HG02678 (cell line): ENCODE measurements at regions not wholly inside any gene's neighbourhood (a gene's known extent, or its start where the extent isn't known, plus 50 kb on each side); places are given as distances from the start of the nearest gene placed in this dataset.
"Not testable (repeated sequence)": the region's sequence is repeated elsewhere in the genome, so short reads cannot be mapped to it uniquely, and the experiment has no call there.

Experiments used
- ATAC-seq: cut with Tn5 transposase; IDR thresholded peaks from one replicate; pipeline ENCODE4 v1.9.1; 2021; ENCODE audit warnings: mild to moderate bottlenecking, moderate library complexity; ENCODE audit not compliant: unreplicated experiment

DNA sequence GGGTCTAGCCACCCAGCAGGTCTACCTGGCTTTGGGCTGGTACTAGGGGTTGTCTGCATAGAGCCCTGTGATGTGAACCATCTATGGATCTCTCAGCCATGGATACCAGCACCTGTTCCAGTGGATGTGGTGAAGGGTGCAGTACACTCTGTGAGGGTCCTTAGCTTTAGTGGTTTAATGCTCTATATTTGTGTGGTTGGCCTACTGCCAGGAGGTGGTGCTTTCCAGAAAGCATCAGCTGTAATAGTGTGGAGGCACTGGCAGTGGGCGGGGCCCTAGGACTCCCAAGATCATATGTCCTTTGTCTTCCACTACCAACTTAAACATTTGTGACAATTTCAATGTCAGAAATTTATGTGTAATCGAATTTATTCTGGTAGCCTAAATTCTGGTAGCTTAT, 1065.1 kb downstream of the RPIA start:
- ATAC-seq, result not testable (repeated sequence)

DNA sequence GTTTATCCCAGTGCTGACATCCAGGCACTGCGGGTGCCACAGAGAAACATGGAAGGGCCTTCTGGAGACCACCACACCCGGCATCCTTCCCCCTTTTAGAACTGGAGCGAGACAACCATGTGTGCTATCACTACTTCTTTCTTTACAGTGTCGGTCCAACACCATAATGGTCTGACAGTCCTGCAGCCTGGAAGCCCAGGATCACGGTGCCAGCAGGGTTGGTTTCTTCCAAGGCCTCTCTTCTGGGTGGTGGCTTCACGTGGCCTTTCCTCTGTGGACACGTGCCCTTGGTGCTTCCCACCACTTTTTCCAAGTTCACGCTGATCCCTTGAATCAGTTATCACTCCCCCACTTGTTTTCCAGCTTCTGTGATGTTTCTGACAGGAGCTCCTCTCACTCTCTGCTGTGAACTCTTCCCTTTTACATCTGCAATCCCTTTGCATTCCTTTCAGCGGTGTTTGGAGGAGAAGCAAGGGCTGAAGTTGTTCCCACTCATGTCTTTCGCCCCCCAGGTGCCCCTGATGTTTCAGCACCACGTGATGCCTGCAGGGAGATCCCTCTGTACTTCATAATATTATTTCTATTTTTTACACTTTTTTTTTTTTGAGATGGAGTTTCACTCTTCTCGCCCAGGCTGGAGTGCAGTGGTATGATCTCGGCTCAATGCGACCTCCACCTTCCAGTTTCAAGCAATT, 1067.0 kb downstream of the RPIA start:
- ATAC-seq, result not testable (repeated sequence)

DNA sequence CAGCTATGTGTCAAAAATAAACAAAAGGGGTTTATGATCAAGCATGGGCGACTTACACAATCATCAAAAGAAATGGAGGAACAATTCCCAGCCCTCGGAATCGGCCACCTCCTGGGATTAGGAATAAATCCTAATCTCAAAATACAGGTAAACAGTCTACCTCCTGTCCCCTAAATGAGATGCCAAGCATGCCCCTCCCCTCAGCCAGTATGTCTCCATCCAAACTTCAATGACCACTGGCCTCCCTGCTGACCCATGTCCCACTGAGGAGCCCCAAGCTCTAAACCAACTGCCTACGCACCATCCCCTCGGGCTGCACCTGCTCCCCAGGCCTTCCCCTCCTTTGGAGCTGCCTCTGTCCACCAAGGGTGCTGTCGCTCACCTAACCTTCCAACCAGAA, 1069.3 kb downstream of the RPIA start:
- not testable (repeated sequence) for ATAC-seq

DNA sequence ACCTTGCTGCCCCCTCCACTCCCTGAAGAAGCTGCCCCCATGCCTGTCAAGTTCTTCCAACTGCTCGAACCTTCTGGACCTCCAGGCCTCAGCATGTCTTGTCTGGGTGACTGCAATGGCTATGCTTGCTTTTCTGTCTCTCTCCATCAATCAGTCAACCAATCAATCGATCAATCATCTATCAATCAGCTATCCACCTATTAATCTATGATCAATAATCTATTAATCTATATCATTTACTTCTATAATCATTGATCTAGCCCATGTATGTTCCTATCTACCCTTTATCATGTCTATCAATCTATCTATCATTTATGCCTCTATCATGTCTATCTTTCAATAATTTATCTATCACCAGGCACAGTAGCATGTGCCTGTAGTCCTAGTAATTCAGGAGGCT, 1069.7 kb downstream of the RPIA start:
- ATAC-seq, result not testable (repeated sequence)

DNA sequence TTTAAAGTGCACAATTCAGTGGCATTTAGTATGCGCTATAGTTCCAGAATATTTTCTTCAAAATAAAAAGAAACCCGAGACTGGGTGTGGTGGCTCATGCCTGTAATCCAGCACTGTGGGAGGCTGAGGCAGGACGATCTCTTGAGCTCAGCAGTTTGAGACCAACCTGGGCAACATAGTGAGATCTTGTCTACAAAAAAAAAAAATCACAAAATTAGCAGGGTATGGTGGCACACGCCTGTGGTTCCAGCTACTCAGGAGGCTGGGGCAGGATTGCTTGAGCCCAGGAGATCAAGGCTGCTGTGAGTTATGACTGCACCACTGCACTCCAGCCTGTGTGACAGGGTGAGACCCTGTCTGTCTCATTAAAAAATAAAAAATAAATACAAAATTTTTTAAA, 1070.4 kb downstream of the RPIA start:
- not testable (repeated sequence) for ATAC-seq

DNA sequence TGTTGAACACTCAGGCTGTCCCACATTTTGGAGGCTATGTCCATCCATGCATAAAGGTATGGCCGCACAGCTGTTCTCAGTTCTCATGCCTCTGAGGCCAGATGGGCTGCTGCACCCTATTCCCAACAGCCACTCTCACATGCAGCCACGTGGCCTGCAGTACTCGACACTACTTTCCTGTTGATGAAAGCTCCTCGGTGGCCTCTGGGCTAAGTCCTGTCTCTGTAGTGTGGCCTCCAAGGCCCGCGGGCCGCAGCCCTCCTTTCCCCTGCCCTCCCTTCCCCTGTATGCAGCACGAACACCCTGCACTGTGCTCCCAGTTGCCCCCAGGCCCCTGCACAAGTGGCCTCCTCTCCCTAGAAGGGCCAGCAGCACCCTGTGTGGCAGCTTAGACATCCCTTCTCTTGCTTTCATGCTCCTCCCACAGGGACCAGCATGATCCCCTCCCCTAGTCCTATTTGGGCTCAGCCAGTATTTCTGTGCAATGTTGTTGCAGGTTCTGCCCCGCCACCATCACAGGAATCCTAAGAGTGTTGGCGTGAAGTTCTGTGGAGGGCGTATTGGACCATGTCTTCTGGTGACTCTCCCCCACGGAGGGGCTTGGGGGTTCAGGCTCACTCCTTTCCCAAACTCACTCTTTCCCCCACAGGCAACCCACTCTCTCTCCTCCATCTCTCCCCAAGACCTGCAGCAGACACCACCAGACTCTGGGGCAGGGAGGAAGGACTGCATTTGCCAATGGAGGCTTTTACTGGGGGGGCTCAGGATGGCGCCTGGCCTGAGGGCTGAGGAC, 1071.2 kb downstream of the RPIA start:
- ATAC-seq, result not testable (repeated sequence)

DNA sequence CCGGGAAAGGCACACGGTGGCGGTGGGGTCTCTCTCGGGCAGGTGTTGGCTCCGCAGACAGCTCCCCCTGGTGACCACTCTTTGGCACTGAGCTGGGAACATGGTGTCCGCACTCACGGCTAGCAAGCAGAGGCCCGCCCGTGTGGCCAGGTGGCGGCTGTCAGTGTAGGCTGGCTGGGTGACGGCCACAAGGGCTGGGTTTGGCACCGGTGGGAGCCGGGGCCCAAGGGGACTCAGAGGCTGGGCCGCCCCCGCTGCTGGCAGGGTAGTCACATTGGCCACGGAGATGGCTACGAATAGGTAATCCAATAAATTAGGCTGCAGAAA, 1071.7 kb downstream of the RPIA start:
- ATAC-seq, result no peak

DNA sequence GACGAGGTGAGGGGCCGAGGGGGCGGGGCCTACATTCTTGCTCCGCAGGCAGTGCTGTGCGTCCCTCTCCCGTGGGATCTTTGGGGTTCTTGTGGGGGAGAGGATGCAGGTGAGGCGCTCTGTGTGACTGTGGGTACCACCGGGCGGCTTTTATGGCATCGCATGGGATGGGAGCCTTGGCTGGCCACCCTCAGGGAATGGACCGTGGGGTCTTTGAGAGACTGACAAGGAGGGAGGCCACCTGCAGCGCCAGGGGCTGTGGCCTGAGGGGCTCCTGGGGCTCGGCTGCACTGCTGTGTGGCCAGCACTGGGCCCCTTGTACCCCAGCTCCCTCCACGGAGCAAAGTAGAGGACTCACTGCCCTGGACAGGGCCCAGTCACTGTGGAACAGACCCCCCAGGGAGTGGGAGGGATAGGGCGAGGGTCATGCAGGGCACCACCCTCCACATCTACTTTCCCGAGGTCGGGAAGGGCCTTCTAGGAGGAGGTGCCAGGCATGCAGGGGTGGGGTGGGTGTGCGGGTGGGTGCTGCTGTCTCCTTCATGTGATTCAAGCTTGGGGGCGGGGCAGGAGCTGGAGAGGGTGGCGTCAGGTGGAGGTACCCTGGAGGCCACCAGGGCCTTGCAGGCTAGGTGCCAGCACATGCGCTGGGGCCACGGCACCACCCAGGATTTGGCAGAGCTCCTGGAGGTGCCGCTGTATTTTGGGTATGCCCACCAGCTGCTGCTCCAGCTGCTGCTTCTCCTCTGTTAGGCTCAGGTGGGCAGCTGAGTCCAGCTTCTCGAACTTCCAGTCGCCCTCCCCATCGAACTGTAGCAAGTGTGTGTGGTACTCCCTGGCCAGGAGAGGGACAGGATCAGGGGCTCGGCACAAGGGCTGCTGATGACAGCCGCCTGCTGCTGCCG, 1072.4 kb downstream of the RPIA start:
- no peak for ATAC-seq

DNA sequence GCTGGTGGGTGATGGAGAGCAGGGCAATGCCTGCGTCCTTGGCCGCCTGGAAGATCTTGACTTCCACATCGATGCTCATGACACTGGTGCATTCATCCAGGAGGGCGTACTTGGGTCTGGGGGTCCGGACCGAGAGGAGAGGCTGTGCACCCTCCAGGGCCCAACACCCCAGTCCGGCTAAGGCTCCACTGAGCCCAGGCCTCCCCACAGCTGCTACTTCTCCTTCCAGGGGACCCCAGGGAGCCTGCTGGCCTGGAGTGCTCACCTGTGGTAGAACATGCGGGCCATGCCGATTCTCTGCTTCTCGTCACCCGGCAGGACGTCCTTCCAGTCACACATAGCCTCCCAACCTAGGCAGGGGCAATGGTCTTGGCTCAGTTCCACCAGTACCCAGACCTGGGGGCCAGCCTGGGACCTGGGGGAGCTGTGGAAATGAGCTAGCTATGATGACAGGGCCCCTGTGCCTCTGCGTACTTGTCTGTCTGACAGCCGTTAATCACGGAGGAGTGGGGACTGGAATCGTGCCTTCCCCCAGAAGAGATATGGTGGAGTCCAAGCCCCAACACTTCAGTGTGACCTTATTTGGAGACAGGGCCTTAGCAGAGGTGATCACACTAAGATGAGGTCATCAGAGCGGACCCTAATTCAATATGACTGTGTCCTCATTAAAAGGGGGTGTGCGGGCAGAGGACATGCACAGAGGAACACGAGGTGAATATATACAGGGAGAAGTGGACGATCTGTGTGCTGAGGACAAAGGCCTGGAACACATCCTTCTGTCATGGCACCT, 1073.3 kb downstream of the RPIA start:
- not testable (repeated sequence) for ATAC-seq

DNA sequence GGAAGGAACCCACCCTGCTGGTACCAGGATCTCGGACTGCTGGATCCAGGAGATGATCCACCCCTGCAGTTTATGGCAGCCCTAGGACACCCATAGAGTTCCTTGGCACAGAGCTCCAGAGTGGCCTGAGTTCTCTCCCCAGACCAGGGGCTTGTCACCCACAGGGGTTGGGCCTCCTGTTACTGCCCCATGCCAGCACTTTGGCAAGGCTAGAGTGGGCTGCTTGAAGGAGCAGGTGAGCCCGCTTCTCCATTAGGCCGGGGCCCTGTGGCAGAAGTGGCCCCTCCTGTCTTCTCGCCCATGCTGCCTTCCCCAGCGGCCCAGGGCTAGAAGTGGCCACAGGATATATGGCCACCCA, 1073.9 kb downstream of the RPIA start:
- not testable (repeated sequence) for ATAC-seq

DNA sequence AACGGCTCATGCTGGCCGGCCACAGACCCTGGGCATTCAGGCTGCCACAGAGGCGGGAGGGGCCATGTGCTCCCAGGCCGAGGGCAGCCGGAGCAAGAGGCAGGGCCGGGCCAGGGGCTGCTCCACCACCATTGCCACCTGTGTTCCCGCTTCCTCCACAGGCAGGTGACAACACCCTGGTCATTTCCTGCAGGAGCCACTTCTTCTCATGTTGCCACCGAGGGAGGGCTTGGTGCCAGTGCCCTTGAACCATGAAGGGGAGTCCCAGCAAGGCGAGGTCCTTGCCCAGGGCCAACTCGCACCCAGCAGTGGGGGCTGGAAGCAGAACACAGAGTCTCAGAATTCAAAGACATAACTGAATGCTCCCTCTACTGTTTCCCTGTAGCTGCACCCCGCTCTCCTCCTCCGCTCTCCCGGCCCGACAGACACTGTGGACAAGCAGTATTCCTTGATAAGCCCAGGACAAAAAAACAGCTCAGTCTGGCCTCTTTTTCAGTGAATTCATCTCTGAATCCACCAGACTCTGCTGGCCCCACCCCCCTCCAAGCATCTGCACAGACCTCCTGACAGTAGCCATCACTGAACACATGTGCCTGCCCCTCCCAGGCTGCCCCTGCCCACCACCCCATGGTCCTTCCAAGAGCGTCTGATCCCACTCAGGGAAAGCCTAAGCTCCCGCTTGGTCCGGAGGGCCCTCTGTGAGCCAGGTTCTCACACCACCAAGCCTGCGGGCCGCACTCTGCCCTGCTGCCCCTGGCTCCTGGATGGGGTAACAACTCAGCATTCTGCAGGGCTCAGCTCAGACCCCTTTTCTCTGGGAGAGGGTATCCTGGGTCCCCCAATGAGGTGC, 1074.9 kb downstream of the RPIA start:
- ATAC-seq, result not testable (repeated sequence)

DNA sequence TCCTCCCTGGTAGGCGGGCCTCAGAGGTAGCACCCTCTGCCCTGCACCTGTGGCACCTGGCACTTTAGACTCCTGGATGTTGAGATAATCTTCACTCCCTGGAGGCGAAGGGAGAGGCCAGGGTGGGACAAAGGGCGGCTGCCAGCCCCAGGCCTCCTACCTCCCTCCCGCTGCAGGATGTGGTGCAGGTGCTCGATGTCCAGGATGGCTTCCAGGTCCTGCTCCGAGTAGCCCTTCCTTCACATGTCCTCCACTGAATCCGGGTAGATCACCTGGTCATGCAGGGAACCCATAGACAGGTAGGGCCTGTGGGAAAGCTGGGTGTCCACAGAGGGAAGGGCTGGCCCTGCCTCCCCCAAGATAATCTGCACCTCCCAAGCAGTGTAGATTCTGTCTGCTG, 1075.6 kb downstream of the RPIA start:
- ATAC-seq, result not testable (repeated sequence)

DNA sequence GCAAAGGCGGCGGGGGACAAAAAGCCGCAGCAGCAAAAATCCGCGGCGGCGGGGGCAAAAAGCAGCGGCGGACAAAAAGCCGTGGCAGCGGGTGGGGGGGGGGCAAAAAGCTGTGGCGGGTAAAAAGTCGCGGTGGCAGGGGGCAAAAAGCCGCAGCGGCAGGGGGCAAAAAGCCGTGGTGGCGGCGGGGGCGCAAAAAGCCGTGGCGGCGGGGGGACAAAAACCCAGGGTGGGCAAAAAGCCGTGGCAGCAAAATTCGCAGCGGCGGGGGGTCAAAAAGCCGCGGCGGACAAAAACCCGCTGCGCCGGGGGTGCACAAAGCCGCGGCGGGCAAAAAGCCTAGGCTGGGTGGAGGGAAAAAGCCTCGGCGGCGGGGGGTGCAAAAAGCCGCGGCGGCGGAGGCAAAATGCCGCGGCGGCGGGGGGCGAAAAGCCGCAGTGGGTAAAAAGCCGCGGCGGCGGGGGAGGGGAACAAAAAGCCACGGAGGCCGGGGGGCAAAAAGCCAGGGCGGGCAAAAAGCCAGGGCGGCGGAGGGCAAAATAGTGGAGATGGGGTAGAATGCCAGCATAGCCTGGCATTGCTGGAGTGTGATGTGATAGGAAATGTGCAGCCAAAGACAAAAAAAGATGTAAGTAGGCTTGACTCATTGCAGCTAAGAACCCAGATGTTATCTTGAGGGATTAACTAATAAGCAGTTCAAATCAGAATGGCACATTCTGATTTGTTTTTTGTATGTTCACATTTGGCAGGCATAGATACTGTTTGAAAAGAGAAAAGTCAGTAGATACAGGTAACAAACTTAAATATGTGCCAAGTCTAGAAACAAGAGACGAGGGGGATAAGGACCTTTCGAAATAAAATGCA, 1076.3 kb downstream of the RPIA start:
- ATAC-seq, result no peak

DNA sequence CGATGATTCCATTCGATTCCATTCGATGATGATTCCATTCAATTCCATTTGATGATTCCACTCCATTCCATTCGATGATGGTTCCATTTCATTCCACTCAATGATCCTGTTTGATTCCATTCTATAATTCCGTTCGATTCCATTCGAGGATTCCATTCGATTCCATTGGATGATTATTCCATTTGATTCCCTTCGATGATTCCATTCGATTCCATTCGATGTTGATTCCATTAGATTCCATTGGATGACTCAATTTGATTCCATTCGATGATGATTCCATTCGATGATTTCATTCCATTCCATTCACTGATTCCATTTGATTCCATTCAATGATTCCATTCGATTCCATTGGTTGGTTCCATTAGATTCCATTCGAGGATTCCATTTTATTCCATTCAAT, 1084.4 kb downstream of the RPIA start:
- ATAC-seq, result no peak

DNA sequence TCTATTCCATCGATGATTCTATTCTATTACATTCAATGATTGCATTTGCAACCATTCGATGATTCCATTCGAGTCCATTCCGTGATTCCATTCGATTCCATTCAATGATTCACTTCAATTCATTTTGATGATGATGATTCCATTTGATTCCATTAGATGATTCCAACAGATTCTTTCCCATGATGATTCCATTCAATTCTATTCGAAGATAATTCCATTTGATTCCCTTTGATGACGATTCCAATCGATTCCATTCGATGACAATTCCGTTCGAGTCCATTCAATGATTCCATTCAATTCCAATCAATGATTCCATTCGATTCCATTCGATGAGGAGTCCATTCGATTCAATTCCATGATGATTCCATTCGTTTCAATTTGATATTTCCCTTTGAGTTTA, 1088.8 kb downstream of the RPIA start:
- ATAC-seq, result no peak

DNA sequence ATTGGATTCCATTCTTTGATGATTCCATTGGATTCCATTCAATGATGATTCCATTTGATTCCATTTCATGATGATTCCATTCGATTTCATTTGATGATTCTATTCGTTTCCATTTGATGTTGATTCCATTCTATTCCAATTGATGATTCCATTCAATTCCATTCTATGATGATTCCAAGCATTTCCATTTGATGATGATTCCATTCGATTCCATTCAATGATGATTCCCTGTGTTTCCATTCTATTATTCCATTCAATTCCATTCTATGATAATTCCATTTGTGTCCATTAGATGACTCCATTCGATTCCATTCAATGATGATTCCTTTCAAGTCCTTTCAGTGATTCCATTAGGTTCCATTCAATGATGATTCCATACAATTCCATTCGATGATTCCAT, 1090.5 kb downstream of the RPIA start:
- ATAC-seq, result no peak

DNA sequence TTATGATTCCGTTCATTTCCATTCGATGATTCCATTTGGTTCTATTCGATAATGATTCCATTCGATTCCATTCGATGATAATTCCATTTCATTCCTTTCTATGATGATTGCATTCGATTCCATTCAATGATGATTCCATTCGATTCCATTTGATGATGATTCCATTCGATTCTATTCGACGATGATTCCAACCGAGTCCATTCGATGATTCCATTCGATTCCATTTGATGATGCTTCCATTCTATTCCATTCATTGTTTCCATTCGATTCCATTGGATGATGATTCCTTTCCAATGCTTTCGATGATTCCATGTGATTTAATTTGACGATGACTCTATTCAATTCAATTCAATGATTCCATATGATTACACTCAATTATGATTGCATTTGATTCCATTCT, 1093.5 kb downstream of the RPIA start:
- no peak for ATAC-seq

DNA sequence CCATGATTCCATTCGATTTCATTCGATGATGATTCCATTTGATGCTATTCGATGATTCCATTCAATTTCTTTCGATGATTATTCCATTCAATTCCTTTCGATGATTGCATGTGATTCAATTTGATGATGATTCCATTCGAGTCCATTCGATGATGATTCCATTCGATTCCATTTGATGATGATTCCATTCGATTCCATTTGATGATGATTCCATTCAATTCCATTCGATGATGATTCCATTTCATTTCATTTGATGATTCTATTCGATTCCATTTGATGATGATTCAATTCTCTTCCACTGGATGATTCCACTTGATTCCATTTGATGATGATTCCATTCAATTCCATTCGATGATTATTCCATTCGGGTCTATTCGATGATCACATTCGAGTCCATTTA, 1094.1 kb downstream of the RPIA start:
- not testable (repeated sequence) for ATAC-seq

DNA sequence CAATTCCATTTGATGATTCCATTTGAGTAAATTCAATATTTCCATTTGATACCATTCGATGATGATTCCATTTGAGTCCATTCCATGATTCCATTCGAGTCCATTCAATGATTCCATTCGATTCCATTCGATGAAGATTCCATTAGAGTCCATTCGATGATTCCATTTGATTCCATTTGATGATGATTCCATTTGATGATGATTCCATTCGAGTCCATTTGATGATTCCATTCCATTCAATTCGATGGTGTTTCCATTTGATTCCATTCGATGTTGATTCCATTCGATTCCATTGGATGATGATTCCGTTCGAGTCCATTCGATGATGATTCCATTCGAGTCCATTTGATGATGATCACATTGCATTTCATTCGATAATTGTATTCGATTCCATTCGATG, 1095.2 kb downstream of the RPIA start:
- ATAC-seq, result not testable (repeated sequence)
